ENCODE measurements at regions not wholly inside any gene's neighbourhood (a gene's known extent, or its start where the extent isn't known, plus 50 kb on each side); places are given as distances from the start of the nearest gene placed in this dataset.
"Not testable (repeated sequence)": the region's sequence is repeated elsewhere in the genome, so short reads cannot be mapped to it uniquely, and the experiment has no call there.

DNA sequence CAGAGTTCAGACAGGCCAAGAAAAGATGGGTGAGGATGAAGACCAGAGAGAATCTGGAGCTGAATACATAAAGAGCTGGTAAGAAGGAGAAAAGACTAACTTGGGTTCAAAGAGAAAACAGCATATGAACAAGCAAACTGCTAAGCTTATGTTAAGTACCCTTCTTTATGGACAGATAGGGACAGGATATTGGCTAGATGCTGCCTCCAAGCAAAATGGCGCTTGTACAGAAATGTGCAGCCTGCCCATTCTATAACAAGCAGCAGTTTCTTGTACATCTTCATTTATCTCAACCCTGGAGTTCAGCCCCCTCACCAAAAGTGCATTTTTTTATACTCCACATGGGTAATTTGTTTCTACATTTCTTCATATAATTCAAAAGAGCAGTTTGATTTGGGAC, 184.5 kb downstream of the RMST start:
- Histone ChIP-seq H3K27ac (no peak overlapping the region), H3K27me3 (no peaks in the 10 kb centered on the region), H3K4me3 (no peak overlapping the region), H3K36me3 (no peaks in the 10 kb centered on the region), H3K4me1 (no peaks in the 10 kb centered on the region), H3K9me3 (no peaks in the 10 kb centered on the region)
- DNase-seq = no peak
- TF ChIP-seq, protein P1, sequence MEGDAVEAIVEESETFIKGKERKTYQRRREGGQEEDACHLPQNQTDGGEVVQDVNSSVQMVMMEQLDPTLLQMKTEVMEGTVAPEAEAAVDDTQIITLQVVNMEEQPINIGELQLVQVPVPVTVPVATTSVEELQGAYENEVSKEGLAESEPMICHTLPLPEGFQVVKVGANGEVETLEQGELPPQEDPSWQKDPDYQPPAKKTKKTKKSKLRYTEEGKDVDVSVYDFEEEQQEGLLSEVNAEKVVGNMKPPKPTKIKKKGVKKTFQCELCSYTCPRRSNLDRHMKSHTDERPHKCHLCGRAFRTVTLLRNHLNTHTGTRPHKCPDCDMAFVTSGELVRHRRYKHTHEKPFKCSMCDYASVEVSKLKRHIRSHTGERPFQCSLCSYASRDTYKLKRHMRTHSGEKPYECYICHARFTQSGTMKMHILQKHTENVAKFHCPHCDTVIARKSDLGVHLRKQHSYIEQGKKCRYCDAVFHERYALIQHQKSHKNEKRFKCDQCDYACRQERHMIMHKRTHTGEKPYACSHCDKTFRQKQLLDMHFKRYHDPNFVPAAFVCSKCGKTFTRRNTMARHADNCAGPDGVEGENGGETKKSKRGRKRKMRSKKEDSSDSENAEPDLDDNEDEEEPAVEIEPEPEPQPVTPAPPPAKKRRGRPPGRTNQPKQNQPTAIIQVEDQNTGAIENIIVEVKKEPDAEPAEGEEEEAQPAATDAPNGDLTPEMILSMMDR (IDR thresholded peaks at IDR 0.05) = no peak
- TF ChIP-seq POLR2A (IDR thresholded peaks at IDR 0.05) = no peak

DNA sequence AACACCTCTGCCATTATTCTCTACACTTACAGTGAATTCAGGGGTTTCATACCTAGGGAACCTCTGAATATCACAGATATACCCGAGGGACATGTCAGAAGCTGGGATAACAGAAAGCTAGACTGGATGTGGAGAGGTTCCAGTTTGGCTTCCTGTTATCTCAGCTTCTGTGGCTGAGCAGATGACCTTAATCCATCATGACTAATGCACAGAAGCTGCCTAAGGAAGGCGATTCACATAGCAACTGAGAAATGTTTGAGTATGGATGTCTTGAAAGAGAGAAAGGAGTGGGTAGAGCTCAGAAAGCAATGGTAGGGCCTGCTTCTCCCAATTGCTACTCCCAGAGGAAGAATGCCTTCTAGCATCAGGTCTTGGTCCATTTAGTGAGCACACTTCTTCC, 187.6 kb downstream of the RMST start:
- Histone ChIP-seq H3K9me3 (no peaks in the 10 kb centered on the region), H3K27ac (no peak overlapping the region), H3K4me1 (no peaks in the 10 kb centered on the region), H3K4me3 (no peak overlapping the region), H3K27me3 (no peaks in the 10 kb centered on the region), H3K36me3 (no peaks in the 10 kb centered on the region)
- no peak for DNase-seq
- TF ChIP-seq POLR2A (IDR thresholded peaks at IDR 0.05) = no peak
- TF ChIP-seq, protein P1 (IDR thresholded peaks at IDR 0.05) = no peak

DNA sequence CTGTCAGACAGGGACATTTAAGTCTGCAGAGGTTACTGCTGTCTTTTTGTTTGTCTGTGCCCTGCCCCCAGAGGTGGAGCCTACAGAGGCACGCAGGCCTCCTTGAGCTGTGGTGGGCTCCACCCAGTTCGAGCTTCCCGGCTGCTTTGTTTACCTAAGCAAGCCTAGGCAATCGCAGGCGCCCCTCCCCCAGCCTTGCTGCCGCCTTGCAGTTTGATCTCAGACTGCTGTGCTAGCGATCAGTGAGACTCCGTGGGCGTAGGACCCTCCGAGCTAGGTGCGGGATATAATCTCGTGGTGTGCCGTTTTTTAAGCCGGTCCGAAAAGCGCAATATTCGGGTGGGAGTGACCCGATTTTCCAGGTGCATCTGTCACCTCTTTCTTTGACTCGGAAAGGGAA, 193.9 kb downstream of the RMST start:
- H3K4me1 ChIP-seq, H3K36me3 ChIP-seq, H3K9me3 ChIP-seq, H3K27me3 ChIP-seq, H3K27ac ChIP-seq, H3K4me3 ChIP-seq, DNase-seq: not testable (repeated sequence)

DNA sequence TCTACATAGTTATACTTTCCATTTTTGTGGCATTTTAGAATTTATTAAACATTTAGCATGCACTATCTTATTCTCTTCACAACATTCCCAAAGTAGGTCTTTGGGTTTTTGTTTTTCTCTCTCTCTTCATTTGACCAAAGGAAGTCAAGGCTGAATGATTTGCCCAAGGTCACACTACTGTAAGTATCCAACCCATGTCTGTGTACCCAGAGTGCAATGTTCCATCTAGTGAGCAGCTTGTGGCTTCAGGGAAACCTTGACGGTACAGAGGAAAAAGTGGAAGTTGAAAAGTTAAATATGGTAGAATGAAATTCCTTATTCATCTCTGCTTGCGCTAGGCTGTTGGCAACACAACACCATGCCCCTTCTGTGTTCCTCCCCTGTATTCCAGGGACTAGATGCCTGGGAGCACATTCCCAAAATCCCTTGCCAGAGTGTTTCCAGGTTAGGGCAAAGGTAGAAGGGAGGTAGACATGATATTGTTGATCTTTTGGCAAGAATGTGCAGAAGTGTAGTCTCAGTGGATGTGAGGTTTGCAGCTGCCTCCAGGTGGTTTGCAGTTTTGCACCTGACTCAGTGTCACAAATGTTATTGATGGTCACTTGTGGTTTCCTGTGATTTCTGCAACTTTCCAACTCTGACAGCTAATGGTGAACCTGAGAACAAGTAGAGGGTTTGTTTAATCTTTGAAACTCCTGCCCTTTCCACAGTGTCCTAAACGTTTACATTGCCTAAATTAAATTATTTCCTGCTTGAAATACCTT, 196.7 kb downstream of the RMST start:
- H3K9me3 ChIP-seq = peaks cover 0 to 3% (median 0%) of the 10 kb centered on the region in 4 donors
- DNase-seq = no peak
- no peaks in the 10 kb centered on the region for H3K27me3 ChIP-seq
- H3K27ac ChIP-seq = no peak overlapping the region
- TF ChIP-seq, protein P1 (IDR thresholded peaks at IDR 0.05) = no peak
- no peak for TF ChIP-seq POLR2A (IDR thresholded peaks at IDR 0.05)
- H3K36me3 ChIP-seq = no peaks in the 10 kb centered on the region
- no peak overlapping the region for H3K4me3 ChIP-seq
- H3K4me1 ChIP-seq = no peaks in the 10 kb centered on the region

DNA sequence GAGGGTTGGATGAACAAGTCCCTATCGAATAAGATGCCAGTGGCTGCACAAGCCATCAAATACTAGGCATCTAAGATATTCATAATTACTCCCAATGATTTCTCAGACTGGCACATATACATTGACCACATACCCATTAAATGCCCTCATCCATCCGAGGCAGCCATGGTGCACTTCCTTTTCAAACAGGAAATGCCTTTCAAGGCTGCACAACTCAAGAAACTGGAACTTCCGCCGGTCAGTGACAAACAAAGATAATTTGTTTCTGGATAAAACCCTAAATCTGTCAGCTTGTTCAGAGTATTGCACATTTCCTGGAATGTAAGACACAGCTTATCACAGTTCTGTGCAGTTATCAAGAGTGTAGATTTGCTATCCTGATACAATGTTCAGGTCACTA, 203.7 kb downstream of the RMST start:
- Histone ChIP-seq H3K27me3 (no peaks in the 10 kb centered on the region), H3K4me3 (no peak overlapping the region), H3K27ac (no peak overlapping the region), H3K9me3 (no peaks in the 10 kb centered on the region), H3K4me1 (no peaks in the 10 kb centered on the region), H3K36me3 (no peaks in the 10 kb centered on the region)
- no peak for DNase-seq
- TF ChIP-seq, protein P1 (IDR thresholded peaks at IDR 0.05) = no peak
- TF ChIP-seq POLR2A (IDR thresholded peaks at IDR 0.05) = no peak

DNA sequence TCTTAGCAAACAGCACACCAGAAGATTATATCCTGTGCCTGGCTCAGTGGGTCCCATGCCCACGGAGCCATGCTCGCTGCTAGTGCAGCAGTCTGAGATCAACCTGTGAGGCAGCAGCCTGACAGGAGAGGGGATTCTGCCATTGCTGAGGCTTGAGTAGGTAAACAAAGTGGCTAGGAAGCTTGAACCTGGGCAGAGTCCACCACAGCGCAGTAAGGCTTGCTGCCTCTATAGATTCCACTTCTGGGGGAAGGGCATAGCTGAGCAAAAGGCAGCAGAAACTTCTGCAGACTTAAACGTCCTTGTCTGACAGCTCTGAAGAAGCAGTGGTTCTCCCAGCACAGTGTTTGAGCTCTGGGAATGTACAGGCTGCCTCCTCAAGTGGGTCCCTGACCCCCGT, 210.3 kb downstream of the RMST start:
- Histone ChIP-seq H3K36me3 (no peaks in the 10 kb centered on the region), H3K9me3 (no peaks in the 10 kb centered on the region), H3K4me3 (no peak overlapping the region), H3K27ac (no peak overlapping the region), H3K4me1 (no peaks in the 10 kb centered on the region), H3K27me3 (no peaks in the 10 kb centered on the region)
- no peak for DNase-seq
- TF ChIP-seq, protein P1 (IDR thresholded peaks at IDR 0.05) = no peak
- no peak for TF ChIP-seq POLR2A (IDR thresholded peaks at IDR 0.05)

All from Peyer's patch (tissue), 4 donors.